ENCODE measurements at regions not wholly inside any gene's neighbourhood (a gene's known extent, or its start where the extent isn't known, plus 50 kb on each side); places are given as distances from the start of the nearest gene placed in this dataset.

- Histone ChIP-seq H3K9me3 (ENCODE audit: insufficient read depth, low read depth, low read length) (peaks cover 8% of the 10 kb centered on the region), H3K23ac (ENCODE audit: low read length) (no peak overlapping the region), H2AFZ (ENCODE audit: insufficient read depth, low read length, poor library complexity) (no peak overlapping the region), H3K79me2 (ENCODE audit: control insufficient read depth, insufficient read depth, low read length, poor library complexity) (no peaks in the 10 kb centered on the region), H4K91ac (ENCODE audit: low read depth, low read length) (no peak overlapping the region), H3K4me1 (ENCODE audit: control insufficient read depth in 1 of 2, insufficient read depth in 2 of 2, low read length in 2 of 2) (no peaks in the 10 kb centered on the region), H2BK5ac (ENCODE audit: low read depth, low read length, poor library complexity) (no peak overlapping the region), H2BK120ac (ENCODE audit: insufficient read depth, low read length, poor library complexity) (no peak overlapping the region), H3K79me1 (ENCODE audit: low read length) (no peaks in the 10 kb centered on the region), H2AK5ac (ENCODE audit: low read length) (no peak overlapping the region), H3K9ac (ENCODE audit: low read length) (no peak overlapping the region), H3K14ac (ENCODE audit: low read length) (no peak overlapping the region), H4K8ac (ENCODE audit: low read depth, low read length) (no peak overlapping the region), H3K36me3 (ENCODE audit: control insufficient read depth in 1 of 2, insufficient read depth in 2 of 2, low read length in 2 of 2) (no peaks in the 10 kb centered on the region), H3K4me2 (ENCODE audit: low read length) (no peak overlapping the region), H4K12ac (ENCODE audit: low read depth, low read length) (no peak overlapping the region), H2BK12ac (ENCODE audit: low read length) (no peak overlapping the region), H3K4me3 (ENCODE audit: low read depth, low read length) (no peak overlapping the region), H3K18ac (ENCODE audit: low read length) (no peak overlapping the region), H3K4ac (ENCODE audit: low read depth, low read length) (no peak overlapping the region), H3K27me3 (ENCODE audit: insufficient read depth, low read length) (no peaks in the 10 kb centered on the region), H3K27ac (ENCODE audit: low read depth, low read length) (no peak overlapping the region)
- no peak for DNase-seq
- no CpG with 5 or more reads among the region's 7 CpGs for WGBS (ENCODE audit: extremely low coverage, insufficient coverage, insufficient read length)
These were observed 68.5 kb downstream of the TMEM18 start for GRCh38 chr2:608711-609110.

GRCh38 chr2:608297-608696, 68.9 kb downstream of the TMEM18 start:
- no peaks in the 10 kb centered on the region for H3K79me2 ChIP-seq (ENCODE audit: control insufficient read depth, insufficient read depth, low read length, poor library complexity)
- H4K8ac ChIP-seq (ENCODE audit: low read depth, low read length) = no peak overlapping the region
- H2BK12ac ChIP-seq (ENCODE audit: low read length) = no peak overlapping the region
- H3K9me3 ChIP-seq (ENCODE audit: insufficient read depth, low read depth, low read length) = peaks cover 8% of the 10 kb centered on the region
- no peak overlapping the region for H3K9ac ChIP-seq (ENCODE audit: low read length)
- no peak overlapping the region for H2AK5ac ChIP-seq (ENCODE audit: low read length)
- no peak overlapping the region for H3K14ac ChIP-seq (ENCODE audit: low read length)
- H3K4me3 ChIP-seq (ENCODE audit: low read depth, low read length) = no peak overlapping the region
- no peak overlapping the region for H3K27ac ChIP-seq (ENCODE audit: low read depth, low read length)
- H2AFZ ChIP-seq (ENCODE audit: insufficient read depth, low read length, poor library complexity) = no peak overlapping the region
- no peaks in the 10 kb centered on the region for H3K4me1 ChIP-seq (ENCODE audit: control insufficient read depth in 1 of 2, insufficient read depth in 2 of 2, low read length in 2 of 2)
- H3K4me2 ChIP-seq (ENCODE audit: low read length) = no peak overlapping the region
- H3K79me1 ChIP-seq (ENCODE audit: low read length) = no peaks in the 10 kb centered on the region
- H3K4ac ChIP-seq (ENCODE audit: low read depth, low read length) = no peak overlapping the region
- WGBS (ENCODE audit: extremely low coverage, insufficient coverage, insufficient read length) = no CpG with 5 or more reads among the region's 6 CpGs
- no peak overlapping the region for H4K12ac ChIP-seq (ENCODE audit: low read depth, low read length)
- H3K27me3 ChIP-seq (ENCODE audit: insufficient read depth, low read length) = no peaks in the 10 kb centered on the region
- H2BK5ac ChIP-seq (ENCODE audit: low read depth, low read length, poor library complexity) = no peak overlapping the region
- no peak for DNase-seq
- H3K18ac ChIP-seq (ENCODE audit: low read length) = no peak overlapping the region
- no peak overlapping the region for H2BK120ac ChIP-seq (ENCODE audit: insufficient read depth, low read length, poor library complexity)
- no peaks in the 10 kb centered on the region for H3K36me3 ChIP-seq (ENCODE audit: control insufficient read depth in 1 of 2, insufficient read depth in 2 of 2, low read length in 2 of 2)
- H4K91ac ChIP-seq (ENCODE audit: low read depth, low read length) = no peak overlapping the region
- no peak overlapping the region for H3K23ac ChIP-seq (ENCODE audit: low read length)

- H3K79me1 ChIP-seq (ENCODE audit: low read length) = no peaks in the 10 kb centered on the region
- H3K4me3 ChIP-seq (ENCODE audit: low read depth, low read length) = no peak overlapping the region
- H3K27ac ChIP-seq (ENCODE audit: low read depth, low read length) = no peak overlapping the region
- WGBS (ENCODE audit: extremely low coverage, insufficient coverage, insufficient read length) = no CpG with 5 or more reads among the region's 4 CpGs
- H2BK5ac ChIP-seq (ENCODE audit: low read depth, low read length, poor library complexity) = no peak overlapping the region
- no peak overlapping the region for H2AFZ ChIP-seq (ENCODE audit: insufficient read depth, low read length, poor library complexity)
- no peaks in the 10 kb centered on the region for H3K4me1 ChIP-seq (ENCODE audit: control insufficient read depth in 1 of 2, insufficient read depth in 2 of 2, low read length in 2 of 2)
- H3K4ac ChIP-seq (ENCODE audit: low read depth, low read length) = no peak overlapping the region
- no peak overlapping the region for H4K12ac ChIP-seq (ENCODE audit: low read depth, low read length)
- H4K91ac ChIP-seq (ENCODE audit: low read depth, low read length) = no peak overlapping the region
- H3K27me3 ChIP-seq (ENCODE audit: insufficient read depth, low read length) = no peaks in the 10 kb centered on the region
- no peaks in the 10 kb centered on the region for H3K36me3 ChIP-seq (ENCODE audit: control insufficient read depth in 1 of 2, insufficient read depth in 2 of 2, low read length in 2 of 2)
- H4K8ac ChIP-seq (ENCODE audit: low read depth, low read length) = no peak overlapping the region
- no peak overlapping the region for H2AK5ac ChIP-seq (ENCODE audit: low read length)
- no peaks in the 10 kb centered on the region for H3K79me2 ChIP-seq (ENCODE audit: control insufficient read depth, insufficient read depth, low read length, poor library complexity)
- no peak overlapping the region for H2BK120ac ChIP-seq (ENCODE audit: insufficient read depth, low read length, poor library complexity)
- no peak for DNase-seq
- no peak overlapping the region for H3K9ac ChIP-seq (ENCODE audit: low read length)
- no peak overlapping the region for H3K14ac ChIP-seq (ENCODE audit: low read length)
- peaks cover 8% of the 10 kb centered on the region for H3K9me3 ChIP-seq (ENCODE audit: insufficient read depth, low read depth, low read length)
- H3K4me2 ChIP-seq (ENCODE audit: low read length) = no peak overlapping the region
- H2BK12ac ChIP-seq (ENCODE audit: low read length) = no peak overlapping the region
- no peak overlapping the region for H3K18ac ChIP-seq (ENCODE audit: low read length)
- no peak overlapping the region for H3K23ac ChIP-seq (ENCODE audit: low read length)
These were observed 69.5 kb downstream of the TMEM18 start for GRCh38 chr2:607709-608108.

GRCh38 chr2:607172-607571, 70.0 kb downstream of the TMEM18 start:
- H3K14ac ChIP-seq (ENCODE audit: low read length) = no peak overlapping the region
- H3K4me3 ChIP-seq (ENCODE audit: low read depth, low read length) = no peak overlapping the region
- no peaks in the 10 kb centered on the region for H3K79me2 ChIP-seq (ENCODE audit: control insufficient read depth, insufficient read depth, low read length, poor library complexity)
- H4K91ac ChIP-seq (ENCODE audit: low read depth, low read length) = no peak overlapping the region
- H3K36me3 ChIP-seq (ENCODE audit: control insufficient read depth in 1 of 2, insufficient read depth in 2 of 2, low read length in 2 of 2) = no peaks in the 10 kb centered on the region
- no peak overlapping the region for H2BK12ac ChIP-seq (ENCODE audit: low read length)
- no CpG with 5 or more reads among the region's 9 CpGs for WGBS (ENCODE audit: extremely low coverage, insufficient coverage, insufficient read length)
- no peak overlapping the region for H4K8ac ChIP-seq (ENCODE audit: low read depth, low read length)
- H3K4me2 ChIP-seq (ENCODE audit: low read length) = no peak overlapping the region
- no peaks in the 10 kb centered on the region for H3K4me1 ChIP-seq (ENCODE audit: control insufficient read depth in 1 of 2, insufficient read depth in 2 of 2, low read length in 2 of 2)
- no peak overlapping the region for H2BK120ac ChIP-seq (ENCODE audit: insufficient read depth, low read length, poor library complexity)
- H3K4ac ChIP-seq (ENCODE audit: low read depth, low read length) = no peak overlapping the region
- H4K12ac ChIP-seq (ENCODE audit: low read depth, low read length) = no peak overlapping the region
- H3K23ac ChIP-seq (ENCODE audit: low read length) = no peak overlapping the region
- no peak overlapping the region for H3K9ac ChIP-seq (ENCODE audit: low read length)
- no peak for DNase-seq
- peaks cover 8% of the 10 kb centered on the region for H3K9me3 ChIP-seq (ENCODE audit: insufficient read depth, low read depth, low read length)
- no peaks in the 10 kb centered on the region for H3K79me1 ChIP-seq (ENCODE audit: low read length)
- no peak overlapping the region for H3K27ac ChIP-seq (ENCODE audit: low read depth, low read length)
- H3K27me3 ChIP-seq (ENCODE audit: insufficient read depth, low read length) = no peaks in the 10 kb centered on the region
- no peak overlapping the region for H2BK5ac ChIP-seq (ENCODE audit: low read depth, low read length, poor library complexity)
- no peak overlapping the region for H3K18ac ChIP-seq (ENCODE audit: low read length)
- no peak overlapping the region for H2AK5ac ChIP-seq (ENCODE audit: low read length)
- H2AFZ ChIP-seq (ENCODE audit: insufficient read depth, low read length, poor library complexity) = no peak overlapping the region
